Mesodermal cell (in vitro differentiated cells): ENCODE measurements at regions not wholly inside any gene's neighbourhood (a gene's known extent, or its start where the extent isn't known, plus 50 kb on each side); places are given as distances from the start of the nearest gene placed in this dataset.

Experiments
- H3K27ac ChIP-seq: 2 replicates; pipeline ENCODE4 v1.7.0; 2013; ENCODE audit warnings: mild to moderate bottlenecking, low read depth, low read length, moderate library complexity; ENCODE audit not compliant: severe bottlenecking
- H3K36me3 ChIP-seq: 2 replicates; pipeline ENCODE4 v1.7.1; 2013; ENCODE audit warnings: mild to moderate bottlenecking, low read length, moderate library complexity; ENCODE audit not compliant: control insufficient read depth, insufficient read depth
- H3K4me1 ChIP-seq: one replicate; pipeline ENCODE4 v1.7.1; 2013; ENCODE audit warnings: mild to moderate bottlenecking, low read length; ENCODE audit not compliant: insufficient read depth, control insufficient read depth, poor library complexity, severe bottlenecking
- H3K4me3 ChIP-seq: 2 replicates; pipeline ENCODE4 v1.7.0; 2013; ENCODE audit warnings: low read length, control low read depth, mild to moderate bottlenecking; ENCODE audit not compliant: insufficient read depth, poor library complexity, severe bottlenecking; ENCODE audit errors: extremely low read depth
- H3K9me3 ChIP-seq: 2 replicates; pipeline ENCODE4 v1.7.1; 2013; ENCODE audit warnings: mild to moderate bottlenecking, low read length, moderate library complexity; ENCODE audit not compliant: control insufficient read depth
- WGBS, 2 experiments: methylation state at CpG; one replicate each; pipeline ENCODE4 v1.1.5; 2013; ENCODE audit warnings: missing lambda C conversion rate in 2 of 2; ENCODE audit not compliant: insufficient coverage in 2 of 2; 5-methylcytosine and 5-hydroxymethylcytosine counted together

GRCh38 chr3:83092521-83093221 is 1331.2 kb upstream of the GBE1 start:
- Histone ChIP-seq H3K9me3 (no peaks in the 10 kb centered on the region), H3K4me1 (no peaks in the 10 kb centered on the region), H3K36me3 (no peaks in the 10 kb centered on the region), H3K4me3 (no peak overlapping the region), H3K27ac (no peak overlapping the region)
- 75 to 100% methylated on average over 1 of the region's 2 CpGs for WGBS, 2 experiments

- H3K4me3 ChIP-seq, result no peak overlapping the region
- H3K9me3 ChIP-seq, result no peaks in the 10 kb centered on the region
- no peaks in the 10 kb centered on the region for H3K36me3 ChIP-seq
- H3K27ac ChIP-seq, result no peak overlapping the region
- 91 to 100% methylated on average over 2 to 5 of the region's 6 CpGs for WGBS, 2 experiments
- H3K4me1 ChIP-seq, result no peaks in the 10 kb centered on the region
These were observed 1314.6 kb upstream of the GBE1 start for GRCh38 chr3:83076041-83076440.

- H3K4me3 ChIP-seq, result no peak overlapping the region
- H3K9me3 ChIP-seq, result no peaks in the 10 kb centered on the region
- no peaks in the 10 kb centered on the region for H3K36me3 ChIP-seq
These were observed 1313.0 kb upstream of the GBE1 start for GRCh38 chr3:83074485-83074884.

GRCh38 chr3:83065851-83066460 is 1304.5 kb upstream of the GBE1 start:
- Histone ChIP-seq H3K4me3 (no peak overlapping the region), H3K9me3 (peaks cover 11% of the 10 kb centered on the region), H3K4me1 (no peaks in the 10 kb centered on the region), H3K36me3 (no peaks in the 10 kb centered on the region), H3K27ac (no peak overlapping the region)
- WGBS, 2 experiments, result no CpG with 5 or more reads among the region's 2 CpGs

More at GRCh38 chr3:83074485-83074884, 1313.0 kb upstream of the GBE1 start:
- H3K27ac ChIP-seq, result no peak overlapping the region
- no peaks in the 10 kb centered on the region for H3K4me1 ChIP-seq

GRCh38 chr3:83063446-83063845 is 1302.0 kb upstream of the GBE1 start:
- Histone ChIP-seq H3K27ac (no peak overlapping the region), H3K4me1 (no peaks in the 10 kb centered on the region), H3K36me3 (no peaks in the 10 kb centered on the region), H3K4me3 (no peak overlapping the region), H3K9me3 (peaks cover 11% of the 10 kb centered on the region)
- 67% methylated on average over 1 of the region's 2 CpGs; no CpG with 5 or more reads in 1 of the 2 experiments for WGBS, 2 experiments

GRCh38 chr3:83048556-83048955 is 1287.1 kb upstream of the GBE1 start:
- 83% methylated on average over 1 of the region's 2 CpGs; no CpG with 5 or more reads in 1 of the 2 experiments for WGBS, 2 experiments
- Histone ChIP-seq H3K4me1 (no peaks in the 10 kb centered on the region), H3K4me3 (no peak overlapping the region), H3K36me3 (no peaks in the 10 kb centered on the region), H3K9me3 (no peaks in the 10 kb centered on the region), H3K27ac (no peak overlapping the region)

- no peak overlapping the region for H3K4me3 ChIP-seq
- H3K36me3 ChIP-seq, result no peaks in the 10 kb centered on the region
- WGBS, 2 experiments, result 83 to 86% methylated on average over 1 of the region's 1 CpG
- H3K9me3 ChIP-seq, result no peaks in the 10 kb centered on the region
- no peak overlapping the region for H3K27ac ChIP-seq
- no peaks in the 10 kb centered on the region for H3K4me1 ChIP-seq
These were observed 1278.0 kb upstream of the GBE1 start for GRCh38 chr3:83039422-83039821.

- H3K36me3 ChIP-seq, result no peaks in the 10 kb centered on the region
- no peaks in the 10 kb centered on the region for H3K9me3 ChIP-seq
- 100% methylated on average over 1 of the region's 2 CpGs for WGBS, 2 experiments
- H3K4me1 ChIP-seq, result no peaks in the 10 kb centered on the region
- no peak overlapping the region for H3K27ac ChIP-seq
- H3K4me3 ChIP-seq, result no peak overlapping the region
These were observed 1274.2 kb upstream of the GBE1 start for GRCh38 chr3:83035704-83036010.

GRCh38 chr3:83034806-83035703 is 1273.6 kb upstream of the GBE1 start:
- H3K4me1 ChIP-seq, result no peaks in the 10 kb centered on the region
- no peak overlapping the region for H3K27ac ChIP-seq
- no peaks in the 10 kb centered on the region for H3K36me3 ChIP-seq
- no peaks in the 10 kb centered on the region for H3K9me3 ChIP-seq
- H3K4me3 ChIP-seq, result no peak overlapping the region
- WGBS, 2 experiments, result 93 to 94% methylated on average over 13 of the region's 16 CpGs

- Histone ChIP-seq H3K4me3 (no peak overlapping the region), H3K36me3 (no peaks in the 10 kb centered on the region), H3K27ac (no peak overlapping the region), H3K9me3 (no peaks in the 10 kb centered on the region), H3K4me1 (no peaks in the 10 kb centered on the region)
These were observed 1271.7 kb upstream of the GBE1 start for GRCh38 chr3:83033133-83033532.

- H3K4me1 ChIP-seq, result no peaks in the 10 kb centered on the region
- no peaks in the 10 kb centered on the region for H3K36me3 ChIP-seq
- no peak overlapping the region for H3K27ac ChIP-seq
- no peak overlapping the region for H3K4me3 ChIP-seq
- no peaks in the 10 kb centered on the region for H3K9me3 ChIP-seq
- 92 to 100% methylated on average over 2 of the region's 3 CpGs for WGBS, 2 experiments
These were observed 1261.6 kb upstream of the GBE1 start for GRCh38 chr3:83023086-83023485.
